Muscle of leg (tissue), 3 donors: ENCODE measurements at regions not wholly inside any gene's neighbourhood (a gene's known extent, or its start where the extent isn't known, plus 50 kb on each side); places are given as distances from the start of the nearest gene placed in this dataset.

Source experiments
- DNase-seq: peaks from one replicate; pipeline ENCODE4 v3.0.0; 2013
- H3K27ac ChIP-seq: one replicate; pipeline ENCODE4 v1.5.1; 2013; ENCODE audit warnings: mild to moderate bottlenecking, low read length, control low read depth
- H3K27me3 ChIP-seq: one replicate; pipeline ENCODE4 v1.6.1; 2013; ENCODE audit warnings: low read length; ENCODE audit not compliant: control insufficient read depth, insufficient read depth
- H3K36me3 ChIP-seq: one replicate; pipeline ENCODE4 v1.6.1; 2013; ENCODE audit warnings: low read length; ENCODE audit not compliant: control insufficient read depth, insufficient read depth
- H3K4me1 ChIP-seq: one replicate; pipeline ENCODE4 v1.6.1; 2013; ENCODE audit warnings: low read length; ENCODE audit not compliant: control insufficient read depth, insufficient read depth
- H3K4me3 ChIP-seq: one replicate; pipeline ENCODE4 v1.5.1; 2013; ENCODE audit warnings: low read length, control low read depth
- H3K9me3 ChIP-seq: replicated peaks from 2 replicates; pipeline ENCODE4 v1.6.1; 2013; ENCODE audit warnings: low read depth, low read length; ENCODE audit not compliant: control insufficient read depth
- WGBS: methylation state at CpG from one replicate; pipeline ENCODE4 v1.1.5; 2013; ENCODE audit warnings: missing lambda C conversion rate; ENCODE audit not compliant: insufficient coverage; 5-methylcytosine and 5-hydroxymethylcytosine counted together

- H3K4me1 ChIP-seq = no peaks in the 10 kb centered on the region
- no peak overlapping the region for H3K4me3 ChIP-seq
- H3K36me3 ChIP-seq = no peaks in the 10 kb centered on the region
- H3K27ac ChIP-seq = no peak overlapping the region
- peaks cover 2% of the 10 kb centered on the region for H3K27me3 ChIP-seq
- no peaks in the 10 kb centered on the region for H3K9me3 ChIP-seq
- no peak for DNase-seq
- WGBS = 20% methylated on average over 1 of the region's 1 CpG
Measured at GRCh38 chr11:127618721-127619120, 618.2 kb upstream of the KIRREL3 start.

GRCh38 chr11:127616158-127616557 is 615.6 kb upstream of the KIRREL3 start:
- Histone ChIP-seq H3K27ac (no peak overlapping the region), H3K4me3 (no peak overlapping the region), H3K36me3 (no peaks in the 10 kb centered on the region), H3K9me3 (no peaks in the 10 kb centered on the region), H3K27me3 (peaks cover 2% of the 10 kb centered on the region), H3K4me1 (no peaks in the 10 kb centered on the region)
- 68% methylated on average over 8 of the region's 8 CpGs for WGBS
- DNase-seq = no peak

GRCh38 chr11:127612607-127613006 is 612.0 kb upstream of the KIRREL3 start:
- WGBS = no CpG with 5 or more reads among the region's 2 CpGs

GRCh38 chr11:127609025-127609773 is 608.6 kb upstream of the KIRREL3 start:
- 86% methylated on average over 3 of the region's 4 CpGs for WGBS
- no peaks in the 10 kb centered on the region for H3K27me3 ChIP-seq
- no peak overlapping the region for H3K4me3 ChIP-seq
- H3K9me3 ChIP-seq = no peaks in the 10 kb centered on the region
- H3K27ac ChIP-seq = no peak overlapping the region
- H3K36me3 ChIP-seq = no peaks in the 10 kb centered on the region
- H3K4me1 ChIP-seq = no peaks in the 10 kb centered on the region
- no peak for DNase-seq

More at GRCh38 chr11:127612607-127613006, 612.0 kb upstream of the KIRREL3 start:
- DNase-seq = no peak
- Histone ChIP-seq H3K9me3 (no peaks in the 10 kb centered on the region), H3K27ac (no peak overlapping the region), H3K4me1 (no peaks in the 10 kb centered on the region), H3K36me3 (no peaks in the 10 kb centered on the region), H3K27me3 (peaks cover 2% of the 10 kb centered on the region), H3K4me3 (no peak overlapping the region)

GRCh38 chr11:127607487-127608085 is 607.0 kb upstream of the KIRREL3 start:
- no peaks in the 10 kb centered on the region for H3K36me3 ChIP-seq
- 100% methylated on average over 1 of the region's 9 CpGs for WGBS
- H3K9me3 ChIP-seq = no peaks in the 10 kb centered on the region
- no peak overlapping the region for H3K4me3 ChIP-seq
- DNase-seq = no peak
- H3K4me1 ChIP-seq = no peaks in the 10 kb centered on the region
- H3K27ac ChIP-seq = no peak overlapping the region
- no peaks in the 10 kb centered on the region for H3K27me3 ChIP-seq

- no peaks in the 10 kb centered on the region for H3K27me3 ChIP-seq
- H3K27ac ChIP-seq = no peak overlapping the region
- H3K4me1 ChIP-seq = no peaks in the 10 kb centered on the region
- no peaks in the 10 kb centered on the region for H3K9me3 ChIP-seq
- no peaks in the 10 kb centered on the region for H3K36me3 ChIP-seq
- 50% methylated on average over 2 of the region's 3 CpGs for WGBS
- no peak for DNase-seq
- no peak overlapping the region for H3K4me3 ChIP-seq
Measured at GRCh38 chr11:127601578-127601977, 601.0 kb upstream of the KIRREL3 start.

GRCh38 chr11:127600674-127601073 is 600.1 kb upstream of the KIRREL3 start:
- WGBS = no CpG with 5 or more reads among the region's 2 CpGs
- H3K27ac ChIP-seq = no peak overlapping the region
- H3K9me3 ChIP-seq = no peaks in the 10 kb centered on the region
- no peak for DNase-seq
- H3K4me1 ChIP-seq = no peaks in the 10 kb centered on the region
- no peaks in the 10 kb centered on the region for H3K27me3 ChIP-seq
- H3K36me3 ChIP-seq = no peaks in the 10 kb centered on the region
- H3K4me3 ChIP-seq = no peak overlapping the region

- no CpG with 5 or more reads among the region's 3 CpGs for WGBS
- no peaks in the 10 kb centered on the region for H3K4me1 ChIP-seq
- H3K9me3 ChIP-seq = no peaks in the 10 kb centered on the region
- H3K36me3 ChIP-seq = no peaks in the 10 kb centered on the region
- H3K27me3 ChIP-seq = no peaks in the 10 kb centered on the region
- H3K27ac ChIP-seq = no peak overlapping the region
- no peak for DNase-seq
- H3K4me3 ChIP-seq = no peak overlapping the region
Measured at GRCh38 chr11:127598476-127598875, 597.9 kb upstream of the KIRREL3 start.

- H3K27me3 ChIP-seq = no peaks in the 10 kb centered on the region
- H3K4me3 ChIP-seq = no peak overlapping the region
- no peak for DNase-seq
- no peaks in the 10 kb centered on the region for H3K4me1 ChIP-seq
- no peaks in the 10 kb centered on the region for H3K9me3 ChIP-seq
- WGBS = 54% methylated on average over 2 of the region's 3 CpGs
- H3K27ac ChIP-seq = no peak overlapping the region
- no peaks in the 10 kb centered on the region for H3K36me3 ChIP-seq
Measured at GRCh38 chr11:127596433-127596832, 595.9 kb upstream of the KIRREL3 start.

GRCh38 chr11:127592371-127592770 is 591.8 kb upstream of the KIRREL3 start:
- Histone ChIP-seq H3K36me3 (no peaks in the 10 kb centered on the region), H3K9me3 (no peaks in the 10 kb centered on the region), H3K27me3 (no peaks in the 10 kb centered on the region), H3K4me3 (no peak overlapping the region), H3K27ac (no peak overlapping the region), H3K4me1 (no peaks in the 10 kb centered on the region)
- no peak for DNase-seq
- no CpG with 5 or more reads among the region's 1 CpG for WGBS
